ENCODE measurements at regions not wholly inside any gene's neighbourhood (a gene's known extent, or its start where the extent isn't known, plus 50 kb on each side); places are given as distances from the start of the nearest gene placed in this dataset.

DNA sequence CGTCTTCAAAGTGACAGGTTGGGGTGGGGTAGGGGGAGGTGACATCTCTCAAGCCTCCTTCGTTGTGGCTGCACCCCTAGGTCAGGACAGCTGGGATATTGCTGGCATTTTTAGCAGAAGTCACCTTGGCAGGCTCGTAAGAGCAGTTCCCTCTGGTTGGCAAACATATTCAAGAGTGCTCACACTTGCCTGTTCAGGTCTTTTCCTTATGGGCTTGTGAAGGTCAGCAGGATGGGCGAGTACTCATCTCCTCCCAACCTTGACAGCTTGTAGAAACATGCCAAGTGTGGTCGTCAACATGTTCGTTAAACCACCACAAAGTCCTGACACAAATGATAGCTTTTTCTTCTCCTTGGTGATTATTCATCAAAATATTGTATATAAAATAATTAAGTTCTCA lies 113.6 kb downstream of the HDGFL1 start:
- TF ChIP-seq CTCF (conservative IDR thresholded peaks at IDR 0.05; ENCODE audit: low read depth, low read length) (no peak), ELK1 (IDR thresholded peaks at IDR 0.05; ENCODE audit: borderline replicate concordance, low read depth, low read length) (no peak), POLR2A (IDR thresholded peaks at IDR 0.05; ENCODE audit: low read depth, low read length) (no peak)
- TF ChIP-seq, protein P1, sequence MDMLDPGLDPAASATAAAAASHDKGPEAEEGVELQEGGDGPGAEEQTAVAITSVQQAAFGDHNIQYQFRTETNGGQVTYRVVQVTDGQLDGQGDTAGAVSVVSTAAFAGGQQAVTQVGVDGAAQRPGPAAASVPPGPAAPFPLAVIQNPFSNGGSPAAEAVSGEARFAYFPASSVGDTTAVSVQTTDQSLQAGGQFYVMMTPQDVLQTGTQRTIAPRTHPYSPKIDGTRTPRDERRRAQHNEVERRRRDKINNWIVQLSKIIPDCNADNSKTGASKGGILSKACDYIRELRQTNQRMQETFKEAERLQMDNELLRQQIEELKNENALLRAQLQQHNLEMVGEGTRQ (IDR thresholded peaks at IDR 0.05; ENCODE audit: low read depth, low read length) = no peak
